NCI-H187 treated with DMSO at 0.1 percent for 48 hours (cell line): ENCODE measurements at regions not wholly inside any gene's neighbourhood (a gene's known extent, or its start where the extent isn't known, plus 50 kb on each side); places are given as distances from the start of the nearest gene placed in this dataset.

Experiments used
- DNase-seq: peaks from one replicate; lab custom pipeline; 2025; lab: John Stamatoyannopoulos, UW

DNA sequence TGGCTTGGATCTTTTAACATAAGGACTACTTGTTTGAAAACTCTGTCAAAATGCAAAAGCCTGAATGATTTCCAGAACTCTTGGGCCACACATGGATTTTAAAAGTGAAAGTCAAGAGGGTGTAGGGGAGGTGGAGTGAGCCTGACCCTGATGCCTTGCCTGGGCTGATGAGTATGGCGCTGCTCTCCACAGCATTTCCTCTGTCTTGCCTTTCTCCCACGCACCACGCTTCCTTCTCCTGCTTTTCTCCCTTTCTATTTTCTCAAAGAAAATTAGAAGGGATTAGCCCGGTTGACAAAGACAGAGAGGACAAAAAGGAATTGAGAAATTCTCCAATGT lies 207.0 kb upstream of the CCDC68 start:
- no peak for DNase-seq

DNA sequence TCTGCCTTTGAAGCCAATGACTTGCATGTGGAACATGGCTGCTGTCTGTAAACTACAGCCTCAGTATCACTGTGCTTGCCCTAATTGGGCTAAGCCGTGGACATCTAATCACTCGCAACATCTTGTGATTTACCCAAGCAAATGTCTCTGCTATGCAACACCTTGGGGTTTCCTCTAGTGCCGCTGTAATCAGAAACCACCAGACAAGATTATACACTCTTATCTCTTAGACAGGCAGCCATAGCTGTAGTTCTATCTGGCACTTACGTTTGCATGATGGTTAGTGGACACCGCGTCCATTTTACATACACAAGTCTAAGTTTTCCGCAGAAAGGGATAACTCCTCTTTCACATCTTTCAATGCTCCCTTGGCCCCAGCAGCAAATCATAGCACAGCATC lies 204.3 kb upstream of the CCDC68 start:
- no peak for DNase-seq

DNA sequence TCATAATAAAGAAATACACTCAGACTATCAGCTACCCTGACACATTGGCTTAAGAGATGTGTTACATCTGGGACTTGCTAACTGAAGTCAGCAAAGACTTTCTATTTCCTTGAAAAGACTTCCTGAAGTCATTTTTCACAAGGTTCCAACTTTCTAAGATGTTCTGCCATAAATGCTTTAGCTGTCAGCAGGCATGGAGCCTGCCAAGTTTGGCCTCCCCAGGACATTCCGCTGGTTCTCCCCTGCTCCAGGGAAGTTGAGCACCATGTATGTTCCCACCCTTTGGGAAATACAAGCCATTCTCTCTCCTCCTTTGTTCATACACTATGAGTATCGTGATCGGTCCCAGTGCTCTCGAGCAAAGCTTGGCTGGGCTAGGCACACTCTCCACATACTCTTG lies 202.7 kb upstream of the CCDC68 start:
- no peak for DNase-seq

DNA sequence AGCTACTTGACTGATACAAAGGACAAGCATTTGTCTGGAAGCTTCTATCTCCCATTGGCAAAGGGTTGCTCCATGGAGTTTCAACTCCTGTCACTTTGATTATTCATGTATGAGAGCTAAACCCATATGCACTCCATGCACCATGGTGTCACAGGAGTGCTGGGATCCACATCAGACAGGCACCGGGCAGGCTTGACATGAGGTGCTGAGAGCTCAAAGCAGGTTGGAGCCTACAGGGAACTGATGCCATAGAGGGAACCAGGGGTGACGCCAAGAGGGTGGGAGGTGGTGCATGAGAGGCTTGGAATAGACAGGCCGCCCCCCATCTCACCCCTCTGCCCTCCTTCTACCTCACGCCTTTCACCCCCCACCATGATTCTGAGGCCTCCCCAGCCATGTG lies 199.8 kb upstream of the CCDC68 start:
- no peak for DNase-seq

DNA sequence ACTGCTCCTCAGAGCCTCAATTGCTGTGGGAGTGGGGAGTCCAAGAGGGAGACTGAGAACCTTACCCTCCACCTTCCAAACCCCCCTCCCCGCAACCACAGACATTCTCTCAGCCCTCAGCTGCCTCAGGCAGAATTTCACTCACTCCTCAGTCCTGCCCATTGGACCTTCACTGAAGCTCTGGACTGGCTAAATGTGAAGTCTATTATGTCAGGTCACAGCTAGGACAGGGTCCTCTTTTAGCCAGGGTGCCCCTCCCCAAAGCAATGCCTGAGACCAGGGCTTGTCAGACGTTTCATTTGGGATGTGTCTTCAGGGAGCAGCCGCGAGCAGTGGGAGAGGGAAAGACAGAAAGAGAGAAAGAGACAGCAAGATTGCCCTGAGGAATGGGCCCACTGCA lies 199.3 kb upstream of the CCDC68 start:
- DNase-seq: no peak

DNA sequence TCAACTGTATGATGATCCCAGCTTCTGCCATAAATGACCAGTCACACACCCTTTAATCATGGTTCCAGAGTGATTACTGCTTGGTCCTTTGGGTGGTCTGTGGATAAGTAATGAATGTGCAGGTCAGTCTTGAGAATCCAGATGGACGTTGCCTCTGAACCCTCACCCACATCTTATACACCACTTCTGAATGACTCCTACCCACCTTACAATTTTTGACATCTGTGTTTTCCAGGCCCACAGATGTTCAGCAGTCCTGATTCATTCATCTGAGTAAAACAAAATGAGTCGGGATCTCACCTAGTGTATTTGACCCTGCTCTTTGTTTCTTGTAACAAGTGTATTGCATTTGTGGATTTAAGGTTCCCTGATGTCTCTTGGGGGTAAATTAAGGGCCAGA lies 194.1 kb upstream of the CCDC68 start:
- DNase-seq: no peak

DNA sequence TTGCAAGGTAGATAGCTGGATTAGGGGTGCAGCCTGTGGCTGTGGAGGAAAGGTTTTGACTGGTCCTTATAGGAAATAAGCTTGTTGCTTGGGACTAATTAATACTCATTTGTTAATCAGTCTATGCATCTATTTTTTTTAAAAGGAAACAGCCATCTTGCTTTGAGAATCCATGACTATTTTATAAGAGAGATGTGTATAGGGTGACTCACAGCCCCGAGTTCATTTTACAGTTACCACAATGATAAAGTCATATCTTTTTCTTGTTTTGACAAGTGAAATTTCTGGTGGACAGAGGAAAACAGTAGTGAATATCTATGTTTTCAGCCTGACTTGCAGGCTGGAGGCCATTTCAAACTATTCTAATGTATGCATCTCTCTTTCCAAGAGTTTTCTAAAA lies 193.5 kb upstream of the CCDC68 start:
- DNase-seq: no peak

DNA sequence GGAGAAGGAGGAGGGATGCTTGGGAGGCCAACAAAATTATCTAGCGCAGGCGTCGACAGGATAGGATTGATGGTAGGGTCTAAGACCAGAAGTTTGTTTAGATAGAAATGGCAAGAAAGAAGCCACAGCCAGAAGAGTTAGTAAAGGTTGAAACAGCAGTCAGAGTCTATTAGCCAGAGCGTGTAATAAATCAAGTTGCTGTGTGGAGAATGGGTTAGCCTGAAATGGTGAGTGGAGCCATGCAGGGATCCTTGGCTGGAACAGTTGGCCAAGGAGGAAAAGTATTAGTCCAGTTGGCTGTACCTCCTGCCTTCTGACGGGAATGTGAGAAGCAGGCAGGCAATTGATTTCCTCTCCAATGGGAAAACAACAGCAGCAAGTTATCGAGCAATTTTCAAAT lies 190.7 kb upstream of the CCDC68 start:
- no peak for DNase-seq

DNA sequence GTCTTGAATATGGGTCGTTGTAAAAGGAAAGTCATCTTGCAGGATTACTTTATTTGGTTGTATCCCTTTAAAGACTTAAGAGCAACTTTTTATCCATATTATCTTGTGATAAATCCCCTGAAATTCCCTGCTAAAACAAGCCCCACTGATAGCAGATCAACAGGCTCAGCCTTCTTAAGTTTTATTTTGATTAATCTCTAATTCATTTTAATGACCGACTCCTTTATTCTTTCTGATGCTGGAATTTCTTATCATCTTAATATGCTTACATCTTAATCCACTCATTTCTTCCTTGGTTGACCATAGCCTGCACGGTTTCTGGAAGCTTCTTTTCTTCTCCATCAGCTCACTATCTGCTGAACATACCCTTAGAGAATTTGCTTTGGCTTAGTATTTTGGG lies 188.5 kb upstream of the CCDC68 start:
- DNase-seq: no peak

DNA sequence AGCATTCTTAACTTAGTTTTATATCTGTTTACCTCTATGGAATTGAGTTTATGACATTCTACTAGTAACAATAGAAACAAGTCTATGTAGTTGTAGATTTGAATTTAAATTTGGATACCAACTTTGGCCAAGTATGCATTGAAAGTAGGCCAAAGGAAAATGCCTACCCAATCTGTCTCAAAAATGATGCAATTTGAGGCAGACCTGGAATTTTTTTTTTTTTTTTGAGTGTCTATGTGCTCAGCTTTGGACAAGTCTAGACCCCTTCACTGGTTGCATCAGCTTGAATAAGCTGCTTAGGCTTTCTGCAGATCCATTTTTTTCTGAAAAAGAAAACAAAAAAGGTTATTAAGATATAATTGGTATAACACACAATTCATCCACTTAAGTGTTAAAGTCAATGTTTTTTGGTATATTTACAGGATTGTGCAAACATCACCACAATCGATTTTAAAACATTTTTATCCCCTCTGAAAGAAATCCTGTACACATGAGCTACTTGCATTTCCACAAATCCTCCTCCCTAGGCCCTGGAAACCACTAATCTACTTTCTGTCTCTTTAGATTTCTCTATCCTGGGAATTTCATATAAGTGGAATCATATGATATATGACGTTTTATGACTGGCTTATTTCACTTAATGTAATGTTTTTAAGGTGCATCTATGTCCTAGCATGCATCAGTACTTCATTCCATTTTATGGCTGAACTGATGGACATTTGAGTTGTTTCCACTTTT lies 185.1 kb upstream of the CCDC68 start:
- DNase-seq: no peak

DNA sequence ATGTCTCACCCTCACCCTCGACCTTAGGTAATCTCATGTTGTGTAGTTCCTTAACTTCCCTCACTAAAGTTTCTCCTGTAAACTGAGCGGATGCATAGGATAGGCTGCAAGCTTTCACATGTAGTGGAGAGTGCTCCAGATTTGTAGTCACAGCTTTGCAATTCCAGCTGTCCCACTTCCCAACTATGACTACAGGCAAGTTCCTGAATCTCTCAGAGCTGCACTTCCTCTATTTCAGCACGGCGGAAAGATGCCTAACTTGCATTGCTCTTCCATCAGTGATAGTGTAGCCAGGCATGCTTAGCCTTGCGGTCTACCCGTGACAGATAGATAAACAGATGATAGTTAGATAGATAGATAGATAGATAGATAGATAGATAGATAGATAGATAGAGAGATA lies 183.1 kb upstream of the CCDC68 start:
- DNase-seq: no peak

DNA sequence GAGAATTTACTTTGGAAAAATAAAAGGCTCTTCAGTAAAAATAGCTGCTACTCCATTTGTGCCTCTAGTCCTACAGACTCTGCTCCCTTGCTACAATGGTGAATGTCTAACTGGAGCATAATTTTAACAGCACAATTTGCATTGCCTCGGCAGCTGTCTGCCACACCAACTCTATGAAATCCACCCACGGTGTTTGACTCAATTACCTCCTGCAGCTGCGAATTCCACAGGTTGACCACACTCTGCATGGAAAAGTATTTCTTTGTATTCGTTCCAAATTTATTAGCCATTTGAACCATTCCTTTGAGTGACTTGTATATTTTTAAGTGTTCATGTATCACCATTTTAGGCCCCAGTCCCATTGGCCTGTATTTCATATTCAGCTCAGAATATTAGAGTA lies 182.1 kb upstream of the CCDC68 start:
- DNase-seq: no peak

DNA sequence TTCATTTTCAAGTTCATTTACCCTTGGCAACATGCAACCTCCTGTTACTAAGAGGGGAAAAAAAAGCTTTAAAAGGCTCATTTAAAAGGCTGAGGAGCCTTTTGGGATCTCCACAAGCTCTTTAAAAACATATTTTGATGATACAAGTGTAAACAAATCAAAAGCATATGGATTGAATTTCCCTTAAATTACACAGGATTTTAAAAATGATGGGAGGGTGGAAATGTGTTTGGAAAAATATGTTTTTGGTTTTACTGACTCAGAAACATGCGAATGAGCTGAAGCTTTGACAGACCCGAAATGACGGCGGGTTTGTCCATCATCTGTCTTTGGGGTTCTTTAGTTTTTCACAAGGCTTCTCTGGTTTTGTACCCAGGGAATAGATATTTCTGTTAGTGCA lies 180.6 kb upstream of the CCDC68 start:
- DNase-seq: no peak

DNA sequence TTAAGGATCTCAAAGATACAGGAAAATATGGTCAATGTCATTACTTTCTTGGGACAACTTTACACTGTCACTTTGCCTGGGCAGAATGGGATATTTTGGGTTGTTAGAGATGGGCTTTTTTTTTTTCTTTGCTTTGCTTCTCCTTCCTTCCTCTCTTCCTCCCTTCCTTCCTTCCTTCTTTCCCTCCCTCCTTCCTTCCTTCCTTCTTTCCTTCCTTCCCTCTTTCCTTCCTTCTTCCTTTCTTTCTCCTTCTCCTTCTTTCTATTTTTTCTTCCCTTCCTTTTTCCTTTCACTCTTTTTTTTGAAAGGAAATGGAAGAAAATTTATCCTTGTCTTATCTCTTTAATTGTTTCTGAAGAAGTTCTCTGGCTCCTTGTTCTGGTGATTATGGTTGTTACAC lies 180.0 kb upstream of the CCDC68 start:
- DNase-seq: no peak

DNA sequence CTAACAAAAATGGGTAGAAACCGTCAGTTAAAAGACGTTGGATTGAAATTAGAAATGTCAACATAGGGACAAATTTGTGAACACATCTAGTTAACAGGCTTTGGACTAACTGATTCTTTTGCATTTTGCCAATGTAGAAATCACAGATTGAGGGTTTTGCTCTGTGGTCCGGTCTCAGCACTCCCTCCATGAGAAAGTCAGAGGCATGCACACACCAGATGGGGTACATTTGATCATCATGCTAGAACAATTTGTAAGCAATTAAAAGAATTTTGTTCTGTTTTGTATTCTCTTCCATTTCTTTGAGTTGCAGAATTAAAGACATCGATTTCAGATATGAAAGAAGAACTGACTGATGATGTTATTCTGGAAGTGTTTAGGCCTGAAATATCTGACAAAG lies 179.1 kb upstream of the CCDC68 start:
- no peak for DNase-seq

DNA sequence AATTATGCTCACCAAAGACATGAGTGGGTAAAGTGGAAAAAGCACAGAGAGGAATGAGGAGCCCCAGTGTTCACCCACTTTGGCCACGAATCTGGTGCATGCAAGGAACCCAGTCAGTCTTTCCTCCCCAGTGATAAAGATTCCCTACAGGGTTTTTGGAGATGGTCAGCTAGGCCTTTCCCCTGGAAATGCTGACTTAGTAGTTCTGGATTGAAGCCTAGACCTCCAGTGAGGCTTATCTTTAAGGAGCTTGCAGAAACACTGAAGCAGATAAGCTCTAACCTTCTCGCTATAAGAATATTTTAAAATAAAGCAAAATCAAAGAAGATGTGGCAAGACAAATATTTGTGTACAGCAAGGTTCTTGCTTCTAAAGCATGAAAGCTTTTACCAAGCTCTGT lies 178.3 kb upstream of the CCDC68 start:
- no peak for DNase-seq

DNA sequence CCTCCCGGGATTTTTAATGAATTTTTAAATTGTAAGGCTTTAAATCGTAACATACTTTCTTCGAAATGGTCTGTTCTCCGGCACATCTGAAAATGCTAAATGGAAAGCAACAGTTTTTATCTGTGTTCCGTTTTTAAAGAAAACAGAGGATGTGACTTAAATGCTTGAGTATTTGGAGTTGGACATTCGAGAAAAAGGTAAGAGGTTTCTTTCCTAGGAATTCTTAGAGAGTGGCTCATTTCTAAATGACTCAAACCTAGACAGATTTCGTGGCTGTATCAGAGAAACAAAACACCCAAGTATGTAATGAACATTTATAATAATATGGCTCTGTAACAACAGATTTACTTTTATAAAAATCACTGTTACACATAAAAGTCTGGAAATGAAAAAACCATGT lies 177.6 kb upstream of the CCDC68 start:
- DNase-seq: no peak

DNA sequence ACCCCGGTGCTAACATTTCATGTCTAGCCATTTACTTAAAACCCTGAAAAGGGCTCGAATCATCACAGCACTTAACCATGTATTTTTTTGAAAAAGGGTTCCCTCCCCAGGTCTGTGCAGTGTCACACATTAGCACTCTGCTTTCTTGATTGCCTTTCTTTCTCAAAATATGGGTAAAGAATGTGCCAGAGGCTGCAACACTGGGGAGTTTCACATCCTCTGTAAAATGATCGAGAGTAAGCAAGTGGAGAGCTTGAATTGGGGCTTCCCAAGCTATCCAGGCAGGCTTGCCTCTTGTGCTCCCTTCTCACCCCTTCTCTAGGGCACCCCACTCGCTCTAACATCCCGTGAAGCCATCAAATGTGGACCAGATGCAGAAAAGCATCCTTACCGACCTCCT lies 177.0 kb upstream of the CCDC68 start:
- no peak for DNase-seq

DNA sequence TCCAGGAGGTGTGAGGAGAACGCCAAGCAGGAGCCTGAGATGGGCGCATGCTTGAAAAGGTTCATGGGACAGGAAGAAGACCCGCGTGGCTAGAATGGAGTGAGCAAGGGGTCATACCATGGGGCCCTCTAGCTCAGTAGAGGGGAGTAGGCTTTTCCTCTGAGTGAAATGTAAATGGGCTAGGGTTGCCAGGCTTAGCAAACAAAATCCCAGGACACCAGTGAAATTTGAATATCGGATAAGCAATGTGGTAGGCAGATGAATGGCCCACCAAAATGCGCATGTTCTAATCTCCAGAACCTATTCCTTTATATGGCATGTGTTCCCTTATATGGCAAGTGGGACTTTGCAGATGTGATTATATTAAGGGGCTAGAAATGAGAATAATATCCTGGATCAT lies 174.1 kb upstream of the CCDC68 start:
- DNase-seq: no peak

DNA sequence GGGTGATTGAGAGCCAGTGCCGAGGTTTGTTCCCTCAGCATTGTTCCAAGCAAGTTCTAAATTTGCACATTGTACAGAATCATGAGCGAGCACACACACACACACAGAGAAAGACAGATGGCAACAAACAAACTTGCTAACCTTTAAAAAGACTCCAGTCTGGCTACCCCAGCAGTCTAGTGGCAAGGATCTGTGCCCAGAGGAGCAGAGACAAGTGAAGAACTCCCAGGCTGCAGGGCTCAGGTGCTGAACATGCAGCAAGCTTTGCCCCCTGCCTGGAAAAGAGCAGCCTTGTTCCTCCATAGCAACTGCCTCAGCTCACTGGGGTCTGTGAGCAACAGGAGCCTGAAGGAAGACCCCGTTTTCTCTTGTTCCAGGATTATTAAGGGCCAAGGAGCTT lies 169.2 kb upstream of the CCDC68 start:
- DNase-seq: no peak

DNA sequence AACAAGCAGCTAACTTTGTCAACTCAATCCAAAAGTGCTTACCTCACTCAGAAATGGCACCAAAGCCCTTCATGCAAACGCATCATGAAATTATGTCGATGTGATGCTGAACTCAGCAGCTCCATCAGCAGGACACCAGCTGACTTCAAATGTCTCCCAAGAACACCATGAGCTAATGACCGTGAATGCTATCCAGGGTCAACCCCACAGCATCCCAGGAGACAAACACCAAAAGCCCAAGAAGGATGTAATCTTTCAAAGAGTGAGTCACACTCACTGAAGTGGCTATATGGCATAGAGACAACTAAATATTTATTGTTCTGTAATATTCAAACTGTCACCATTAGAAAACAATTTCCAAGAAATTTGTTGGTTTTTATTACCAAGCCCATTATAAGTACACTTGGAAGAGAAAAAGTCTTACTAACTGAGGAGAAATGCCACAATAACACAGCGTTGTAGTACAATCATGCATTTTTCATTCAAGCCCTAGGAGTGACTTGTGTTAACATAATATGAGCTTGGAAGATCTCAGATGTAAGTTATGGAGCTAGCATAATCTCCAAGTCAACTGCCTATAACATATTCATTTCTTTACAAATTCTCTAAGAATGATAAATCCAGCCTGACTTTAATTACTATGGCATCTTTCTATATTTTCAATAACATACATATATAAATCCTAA lies 165.0 kb upstream of the CCDC68 start:
- DNase-seq: no peak

DNA sequence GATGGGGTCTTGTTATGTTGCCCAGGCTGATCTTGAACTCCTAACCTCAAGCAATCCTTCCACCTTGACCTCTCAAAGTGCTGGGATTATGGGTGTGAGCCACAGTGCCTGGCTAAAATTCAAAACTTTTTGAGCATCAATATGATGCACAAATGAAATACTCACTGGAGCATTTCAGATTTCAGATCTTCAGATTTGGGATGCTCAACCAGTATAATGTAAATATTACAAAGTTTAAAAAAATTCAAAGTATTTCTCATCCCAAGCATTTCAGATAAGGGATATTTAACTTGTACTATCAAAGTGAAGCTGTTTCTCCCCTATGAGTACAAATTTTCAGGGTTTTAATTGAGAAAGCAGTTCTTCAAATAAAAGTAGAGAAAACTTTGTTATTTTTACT lies 164.1 kb upstream of the CCDC68 start:
- DNase-seq: no peak

DNA sequence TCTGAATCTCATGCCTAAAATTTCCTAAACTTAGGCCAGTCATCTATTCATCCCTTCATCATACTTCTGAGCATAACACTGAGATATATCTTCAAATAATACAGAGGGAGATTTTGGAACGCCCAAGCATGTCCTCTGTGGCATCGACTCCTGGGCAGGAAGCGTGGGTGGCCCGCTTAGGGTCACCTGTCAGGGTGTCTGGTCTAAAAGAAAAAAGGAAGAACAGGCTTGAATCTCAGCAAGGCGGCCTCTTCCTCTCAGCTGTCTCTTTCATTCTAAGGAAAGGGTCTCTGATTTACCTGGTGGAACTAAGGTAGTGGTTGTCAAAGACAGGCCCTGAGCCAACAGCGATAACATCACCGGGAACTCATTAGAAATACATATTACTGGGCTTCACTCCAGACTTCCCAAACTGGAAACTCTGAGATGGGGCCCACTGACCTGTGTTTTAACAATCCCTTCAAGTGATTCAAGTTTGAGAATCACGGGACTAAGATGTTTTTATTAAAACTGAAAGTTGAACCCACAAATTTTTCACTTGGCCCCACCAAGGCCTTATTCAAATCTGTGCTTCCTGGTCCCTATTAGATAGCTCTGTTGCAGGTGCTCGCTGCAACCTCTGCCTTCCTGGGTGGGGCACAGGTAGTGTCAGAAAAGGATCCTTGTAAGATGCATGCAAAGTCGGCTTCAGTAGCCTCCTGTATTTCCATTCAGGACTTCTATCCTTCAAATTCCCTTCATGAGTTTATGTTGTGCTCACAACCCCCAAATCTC lies 162.3 kb upstream of the CCDC68 start:
- no peak for DNase-seq

DNA sequence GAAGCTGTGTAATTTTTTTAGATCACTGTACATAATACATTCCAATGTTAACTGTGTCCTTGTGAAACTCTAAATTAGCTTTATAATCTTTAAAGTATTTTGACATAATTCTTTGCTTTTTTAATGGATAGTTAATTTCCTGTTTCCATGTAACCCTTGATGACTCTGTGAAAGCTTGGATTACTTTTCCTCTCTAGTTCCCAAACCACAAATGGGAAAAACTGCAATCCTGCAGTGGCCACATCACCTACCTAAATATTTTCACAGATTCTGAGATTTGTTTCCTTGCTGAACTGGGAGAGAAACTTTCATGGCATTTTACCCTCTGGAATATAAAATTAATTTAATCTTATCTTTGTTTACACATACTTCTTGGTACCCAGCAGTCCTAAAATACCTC lies 161.6 kb upstream of the CCDC68 start:
- no peak for DNase-seq
